HUES6 (cell line): ENCODE measurements at regions not wholly inside any gene's neighbourhood (a gene's known extent, or its start where the extent isn't known, plus 50 kb on each side); places are given as distances from the start of the nearest gene placed in this dataset.

Experiments used
- H3K27ac ChIP-seq: 2 replicates; pipeline ENCODE4 v1.7.0; 2013; ENCODE audit warnings: low read depth, mild to moderate bottlenecking, low read length, inconsistent platforms
- H3K27me3 ChIP-seq: 2 replicates; pipeline ENCODE4 v1.6.1; 2013; ENCODE audit warnings: low read length; ENCODE audit not compliant: control insufficient read depth, insufficient read depth
- H3K36me3 ChIP-seq: 2 replicates; pipeline ENCODE4 v1.6.1; 2013; ENCODE audit warnings: low read length; ENCODE audit not compliant: control insufficient read depth, insufficient read depth
- H3K4me1 ChIP-seq: 2 replicates; pipeline ENCODE4 v1.6.1; 2013; ENCODE audit warnings: low read length; ENCODE audit not compliant: control insufficient read depth, insufficient read depth
- H3K4me3 ChIP-seq: 2 replicates; pipeline ENCODE4 v1.5.1; 2013; ENCODE audit warnings: low read depth, low read length
- H3K9ac ChIP-seq: one replicate; pipeline ENCODE4 v1.6.1; 2013; ENCODE audit warnings: mild to moderate bottlenecking, low read length
- H3K9me3 ChIP-seq: 2 replicates; pipeline ENCODE4 v1.6.1; 2013; ENCODE audit warnings: low read depth, low read length; ENCODE audit not compliant: control insufficient read depth, insufficient read depth

GRCh38 chr1:214228976-214229375 is 52.0 kb upstream of the SMYD2 start:
- H3K4me1 ChIP-seq, result peaks cover 24% of the 10 kb centered on the region
- no peaks in the 10 kb centered on the region for H3K9me3 ChIP-seq
- no peaks in the 10 kb centered on the region for H3K36me3 ChIP-seq
- H3K27me3 ChIP-seq, result peaks cover 11% of the 10 kb centered on the region; the same call in 1 of the 2 replicates
- H3K4me3 ChIP-seq, result no peak overlapping the region
- H3K9ac ChIP-seq, result no peak overlapping the region
- no peak overlapping the region for H3K27ac ChIP-seq

GRCh38 chr1:214229736-214230135 is 51.2 kb upstream of the SMYD2 start:
- Histone ChIP-seq H3K27me3 (peaks cover 8% of the 10 kb centered on the region; the same call in 1 of the 2 replicates), H3K4me1 (peaks cover 18% of the 10 kb centered on the region), H3K9ac (no peak overlapping the region), H3K27ac (no peak overlapping the region), H3K4me3 (no peak overlapping the region), H3K36me3 (no peaks in the 10 kb centered on the region), H3K9me3 (no peaks in the 10 kb centered on the region)
